ENCODE measurements at regions not wholly inside any gene's neighbourhood (a gene's known extent, or its start where the extent isn't known, plus 50 kb on each side); places are given as distances from the start of the nearest gene placed in this dataset.
"Not testable (repeated sequence)": the region's sequence is repeated elsewhere in the genome, so short reads cannot be mapped to it uniquely, and the experiment has no call there.

DNA sequence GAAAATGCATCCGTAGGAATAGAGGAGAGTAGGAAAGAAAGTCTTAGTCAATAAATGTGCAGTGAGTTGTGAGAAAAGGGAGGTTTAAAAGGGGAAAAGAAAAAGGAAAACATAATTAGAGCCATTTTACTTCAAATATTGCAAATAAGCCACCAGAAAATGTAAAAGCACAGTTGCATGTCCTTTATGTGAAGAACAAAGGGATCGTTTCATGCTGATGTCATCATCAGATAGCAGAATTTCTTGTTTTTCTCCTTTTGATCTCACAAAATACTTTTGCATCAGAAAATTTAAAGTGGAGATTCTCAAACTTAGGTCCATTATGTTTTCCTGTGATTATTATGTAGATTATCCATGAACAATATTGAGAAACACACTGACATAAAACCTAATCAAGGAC lies 166.7 kb downstream of the HAO1 start:
- no peak for DNase-seq (ENCODE audit: low spot score)

DNA sequence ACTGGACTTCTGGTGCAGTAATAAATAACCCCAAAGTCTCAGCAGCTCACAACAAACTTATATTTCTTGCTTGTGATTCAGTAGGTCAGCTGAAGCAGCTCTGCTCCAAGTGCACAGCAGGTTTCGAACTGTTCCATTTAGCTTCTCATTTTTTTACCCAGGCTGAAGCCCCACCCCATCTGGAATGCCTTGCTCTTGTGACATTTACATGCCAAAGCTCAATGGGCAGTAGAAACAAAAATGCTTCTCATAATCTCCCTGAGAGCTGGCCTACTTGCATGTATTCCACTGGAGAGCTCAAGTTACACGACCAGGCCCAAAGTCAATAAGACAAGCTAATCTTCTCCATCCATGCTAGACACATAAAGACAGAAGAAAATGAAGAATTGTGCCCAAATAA lies 165.2 kb downstream of the HAO1 start:
- no peak for DNase-seq (ENCODE audit: low spot score)

DNA sequence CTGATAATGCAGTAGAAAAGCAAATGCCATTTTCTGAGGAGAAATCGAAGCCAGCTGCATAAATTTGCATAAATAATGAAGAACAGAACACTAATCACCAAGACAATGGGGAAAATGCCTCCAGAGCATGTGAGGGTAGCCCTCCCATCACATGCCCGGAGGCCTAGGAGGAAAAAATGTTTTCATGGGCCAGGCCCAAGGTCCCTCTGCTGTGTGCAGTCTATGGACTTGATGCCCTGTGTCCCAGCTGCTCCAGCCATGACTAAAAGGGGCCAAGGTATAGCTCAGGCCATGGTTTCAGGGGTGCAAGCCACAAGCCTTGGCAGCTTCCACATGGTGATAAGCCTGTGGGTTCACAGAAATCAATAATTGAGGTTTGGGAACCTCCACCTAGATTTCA lies 164.1 kb downstream of the HAO1 start:
- DNase-seq (ENCODE audit: low spot score): no peak

DNA sequence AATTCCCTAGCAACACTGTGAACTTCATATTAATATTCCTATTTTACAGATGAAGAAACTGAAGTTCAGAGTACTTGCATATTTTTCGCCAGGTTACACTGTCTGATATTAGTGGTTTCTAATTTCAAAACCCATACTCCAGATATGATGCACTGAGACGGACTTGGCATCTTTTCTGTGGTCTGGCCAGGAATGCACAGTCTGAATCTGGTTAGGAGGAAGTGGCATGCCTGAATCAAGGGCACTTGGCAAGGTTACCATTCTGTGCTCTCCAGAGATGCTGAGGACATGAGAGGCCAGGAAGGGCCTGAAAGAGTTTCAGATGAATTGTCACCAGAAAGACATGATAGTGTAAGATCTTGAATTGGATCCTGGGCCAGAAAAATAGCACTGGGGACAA lies 150.1 kb downstream of the HAO1 start:
- peak; percentile 52 for DNase-seq (ENCODE audit: low spot score)

DNA sequence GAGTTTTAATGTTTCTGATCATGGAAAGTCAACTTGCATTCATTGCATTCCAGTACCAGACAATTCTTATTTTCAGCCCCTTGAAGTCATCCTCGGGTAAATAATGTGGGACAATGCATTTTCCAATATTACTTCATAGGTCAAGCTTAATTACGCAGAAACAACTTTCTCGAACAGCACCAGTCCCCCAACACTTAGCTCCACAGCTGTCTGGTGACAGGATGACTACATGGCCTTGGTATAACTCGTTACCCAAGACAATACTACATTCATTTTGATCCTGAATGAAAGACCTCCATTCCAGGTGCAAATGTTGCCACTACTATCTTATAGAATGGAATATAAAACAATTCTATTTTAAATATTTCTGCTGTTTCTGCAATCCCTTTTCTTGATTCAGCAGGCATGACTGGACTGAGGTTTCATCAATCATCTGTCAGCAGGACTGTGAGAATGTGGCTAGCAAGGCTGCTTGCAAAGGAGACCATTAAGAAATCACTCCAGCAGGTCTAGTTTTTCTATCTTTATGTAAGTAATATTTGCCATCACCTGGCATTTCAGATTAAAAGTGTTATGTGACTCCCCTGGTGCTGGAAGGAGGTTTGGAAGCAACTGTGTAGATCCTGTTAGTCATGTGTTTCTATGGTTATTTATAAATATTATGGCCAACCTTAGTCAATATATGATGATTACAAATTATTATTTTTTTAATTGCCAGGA lies 147.9 kb downstream of the HAO1 start:
- no peak for DNase-seq (ENCODE audit: low spot score)

DNA sequence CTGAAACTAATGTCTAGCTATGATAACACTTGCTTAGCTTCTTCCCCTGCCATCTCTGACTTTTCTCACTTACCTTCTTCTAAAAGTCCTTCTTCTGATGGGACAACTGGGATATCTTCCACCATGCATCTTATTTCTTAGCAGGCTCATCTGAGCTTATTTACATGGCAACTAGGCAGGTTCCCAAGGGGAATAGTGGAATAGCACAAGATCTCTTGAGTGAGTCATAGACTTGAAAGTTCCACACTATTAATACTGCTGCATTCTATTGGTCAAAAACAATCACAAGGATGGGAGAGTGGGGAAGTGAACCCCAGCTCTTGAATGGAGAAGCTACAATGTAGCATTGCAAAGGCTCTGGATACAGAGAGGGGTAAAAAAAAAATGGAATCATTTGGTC lies 142.1 kb downstream of the HAO1 start:
- no peak for DNase-seq (ENCODE audit: low spot score)

DNA sequence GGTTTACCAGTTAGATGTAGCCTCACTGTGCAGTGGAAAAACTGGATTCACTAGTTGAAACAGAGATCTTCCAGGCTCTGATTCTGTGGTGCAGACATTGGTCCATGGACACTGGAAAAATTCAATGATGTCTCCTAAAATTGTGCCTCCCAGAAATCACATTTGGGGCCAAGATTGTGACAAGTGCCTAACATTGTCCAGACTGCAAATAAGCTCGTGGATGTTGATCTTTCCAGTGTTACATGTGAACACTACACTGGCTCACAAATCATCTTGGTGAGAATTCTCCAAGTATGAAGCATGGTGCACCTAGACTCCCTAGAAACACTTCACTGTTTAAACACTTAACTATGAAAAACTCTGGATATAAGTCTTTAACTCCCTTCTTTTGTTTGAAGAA lies 140.4 kb downstream of the HAO1 start:
- no peak for DNase-seq (ENCODE audit: low spot score)

DNA sequence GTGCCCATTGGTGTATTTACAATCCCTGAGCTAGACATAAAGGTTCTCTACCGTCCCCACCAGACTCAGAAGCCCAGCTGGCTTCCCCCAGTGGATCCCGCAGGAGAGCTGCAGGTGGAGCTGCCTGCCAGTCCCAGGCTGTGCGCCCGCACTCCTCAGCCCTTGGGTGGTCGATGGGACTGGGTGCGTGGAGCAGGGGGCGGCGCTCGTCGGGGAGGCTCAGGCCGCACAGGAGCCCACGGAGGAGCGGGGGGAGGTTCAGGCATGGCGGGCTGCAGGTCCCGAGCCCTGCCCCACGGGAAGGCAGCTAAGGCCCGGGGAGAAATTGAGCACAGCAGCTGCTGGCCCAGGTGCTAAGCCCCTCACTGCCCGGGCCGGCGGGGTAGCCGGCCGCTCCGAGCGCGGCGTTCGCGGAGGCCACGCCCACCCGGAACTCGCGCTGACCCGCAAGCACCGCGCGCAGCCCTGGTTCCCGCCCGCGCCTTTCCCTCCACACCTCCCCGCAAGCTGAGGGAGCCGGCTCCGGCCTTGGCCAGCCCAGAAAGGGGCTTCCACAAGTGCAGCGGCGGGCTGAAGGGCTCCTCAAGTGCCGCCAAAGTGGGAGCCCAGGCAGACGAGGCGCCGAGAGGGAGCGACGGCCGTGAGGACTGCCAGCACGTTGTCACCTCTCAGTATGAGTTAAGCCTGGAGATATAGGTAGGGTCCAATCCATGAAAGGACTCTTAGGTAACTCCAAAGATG lies 136.7 kb downstream of the HAO1 start:
- not testable (repeated sequence) for DNase-seq (ENCODE audit: low spot score)

DNA sequence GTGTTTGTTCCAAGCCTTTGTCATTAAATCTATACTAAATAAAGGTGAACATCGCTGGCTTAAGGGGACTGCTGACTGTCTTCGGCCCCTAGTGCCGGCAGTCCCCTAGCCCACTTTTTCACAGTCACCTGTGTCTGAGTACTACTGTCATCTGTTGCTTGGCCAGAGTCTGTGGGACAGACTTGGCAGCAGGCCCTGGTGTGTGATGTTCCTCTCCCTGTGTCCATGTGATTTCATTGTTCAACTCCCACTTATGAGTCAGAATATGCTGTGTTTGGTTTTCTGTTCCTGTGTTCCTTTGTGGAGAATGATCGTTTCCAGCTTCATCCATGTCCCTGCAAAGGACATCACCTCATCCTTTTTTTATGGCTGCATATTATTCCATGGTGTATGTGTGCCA lies 133.4 kb downstream of the HAO1 start:
- DNase-seq (ENCODE audit: low spot score): no peak

DNA sequence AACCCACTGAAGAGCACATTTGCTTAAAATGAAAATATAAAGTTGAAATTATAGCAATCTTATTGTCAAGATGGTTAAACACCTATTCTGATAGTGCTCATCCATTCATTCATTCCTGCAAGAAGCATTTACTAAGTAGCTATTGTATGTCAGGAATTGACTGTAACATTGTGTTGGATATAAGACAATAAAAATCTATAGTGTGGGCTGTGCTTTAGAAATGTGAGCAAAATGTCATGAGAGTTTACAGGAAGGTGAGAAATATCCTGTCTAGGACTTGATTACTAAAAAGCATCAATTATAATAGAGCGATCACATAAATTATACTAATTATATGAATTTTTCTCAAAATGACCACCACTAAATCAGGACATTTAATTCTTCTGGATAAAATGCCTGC lies 123.0 kb downstream of the HAO1 start:
- no peak for DNase-seq (ENCODE audit: low spot score)

DNA sequence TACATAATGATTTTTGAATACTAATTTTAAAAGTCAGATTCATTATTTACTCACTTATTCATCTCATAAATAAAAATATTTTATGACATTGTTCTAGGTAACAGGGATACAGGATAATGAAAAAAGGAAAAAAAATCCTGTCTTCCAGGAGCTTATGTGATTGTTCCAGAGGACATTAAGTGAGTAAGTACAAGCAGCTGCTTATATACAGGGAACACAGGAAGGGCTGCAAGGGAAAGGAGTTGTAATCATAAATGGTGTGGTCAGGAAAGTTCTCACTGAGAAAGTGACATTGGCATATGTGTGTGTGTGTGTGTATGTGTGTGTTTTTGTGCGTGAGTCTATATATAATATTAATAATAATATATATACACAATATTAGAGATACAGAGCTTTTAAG lies 121.8 kb downstream of the HAO1 start:
- no peak for DNase-seq (ENCODE audit: low spot score)

DNA sequence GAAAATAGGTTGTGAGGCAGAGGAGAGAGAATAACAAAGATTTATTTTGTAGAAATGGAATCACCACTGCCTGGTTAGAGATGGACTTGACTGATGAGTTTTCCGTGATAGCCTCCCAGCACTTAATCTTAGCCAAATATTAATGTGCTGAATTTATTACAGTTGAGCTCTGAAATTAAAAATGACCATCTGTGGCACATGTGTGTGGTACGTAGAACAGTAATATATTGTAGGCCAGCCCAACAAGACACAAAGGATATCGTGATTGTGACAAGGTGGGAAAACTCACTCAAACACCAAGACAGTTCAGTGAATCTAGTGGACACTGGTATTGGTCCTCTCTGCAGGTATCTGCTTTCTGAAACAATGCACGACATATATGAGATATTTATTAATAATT lies 119.4 kb downstream of the HAO1 start:
- DNase-seq (ENCODE audit: low spot score): no peak

DNA sequence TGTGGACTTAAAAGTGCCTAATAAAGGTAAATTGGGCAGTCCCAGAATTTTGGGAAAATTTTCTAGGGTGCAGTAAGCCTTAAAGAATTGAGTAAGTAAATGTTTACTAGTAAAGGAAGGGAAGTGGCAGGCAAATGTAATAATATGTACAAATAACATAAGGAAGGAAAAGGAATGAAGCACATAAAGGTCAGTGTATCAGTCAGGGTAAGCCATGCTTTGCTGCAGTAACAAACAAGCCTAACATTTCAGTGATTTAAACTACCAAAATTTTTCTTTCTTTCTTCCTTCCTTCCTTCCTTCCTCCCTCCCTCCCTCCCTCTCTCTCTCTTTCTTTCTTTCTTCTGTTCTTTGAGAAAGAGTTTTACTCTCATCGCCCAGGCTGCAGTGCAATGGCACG lies 117.5 kb downstream of the HAO1 start:
- no peak for DNase-seq (ENCODE audit: low spot score)

DNA sequence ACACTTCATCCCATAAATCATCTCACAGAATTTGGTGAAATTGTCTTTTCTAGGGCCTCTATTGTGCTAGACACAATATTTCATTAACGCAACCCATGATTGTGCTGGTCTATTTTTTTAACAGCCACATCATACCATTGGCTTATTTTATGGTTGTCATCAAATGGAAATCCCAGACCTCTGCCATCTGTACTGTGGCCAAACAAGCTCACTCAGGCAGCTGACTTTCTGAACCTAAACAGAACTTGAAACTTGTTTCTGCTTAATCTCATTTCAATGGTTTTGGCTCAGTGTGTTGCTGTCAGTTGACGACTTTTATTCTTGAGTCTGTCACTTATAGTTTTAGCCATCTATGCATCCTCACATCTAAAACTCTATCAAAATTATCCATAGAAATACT lies 111.8 kb downstream of the HAO1 start:
- no peak for DNase-seq (ENCODE audit: low spot score)

DNA sequence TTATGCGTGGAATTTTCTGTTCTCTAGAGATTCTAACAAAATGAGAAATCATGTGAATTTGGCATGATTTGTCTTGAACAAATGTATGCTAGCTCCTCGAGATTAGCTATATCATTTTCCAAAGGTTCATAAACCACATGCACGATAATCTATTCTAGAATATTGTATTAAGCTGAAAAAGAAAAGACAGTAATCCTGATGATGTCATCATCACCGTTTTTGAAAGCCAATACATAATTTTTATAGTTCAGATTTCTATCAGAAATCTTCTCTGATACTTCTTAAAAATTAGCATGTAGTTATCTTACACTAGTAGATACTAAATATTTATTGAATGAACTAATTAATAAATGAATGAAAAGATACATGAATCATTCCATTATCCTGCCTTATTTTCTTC lies 111.2 kb downstream of the HAO1 start:
- DNase-seq (ENCODE audit: low spot score): no peak

DNA sequence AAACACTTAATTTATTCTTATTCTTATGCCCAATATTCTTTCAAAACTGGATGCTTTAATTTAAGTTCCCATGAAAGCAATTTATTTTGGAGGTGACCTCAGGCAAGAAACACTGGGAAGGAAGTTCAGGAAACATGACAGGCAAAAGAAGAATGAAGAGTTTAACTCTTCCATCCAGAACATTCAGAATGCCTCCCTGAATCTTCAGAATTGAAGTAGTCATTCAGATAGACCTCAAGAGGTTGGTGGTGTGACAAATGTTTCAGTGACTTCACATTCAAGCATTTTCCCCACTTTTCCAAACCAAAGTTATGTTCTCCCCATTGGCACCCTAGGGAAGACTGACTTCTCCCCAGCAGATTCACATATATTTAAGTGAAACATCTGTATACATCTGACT lies 110.5 kb downstream of the HAO1 start:
- DNase-seq (ENCODE audit: low spot score): no peak

Data from H4 (cell line).